ENCODE measurements at regions not wholly inside any gene's neighbourhood (a gene's known extent, or its start where the extent isn't known, plus 50 kb on each side); places are given as distances from the start of the nearest gene placed in this dataset.
"Not testable (repeated sequence)": the region's sequence is repeated elsewhere in the genome, so short reads cannot be mapped to it uniquely, and the experiment has no call there.

- TF ChIP-seq, protein P1, sequence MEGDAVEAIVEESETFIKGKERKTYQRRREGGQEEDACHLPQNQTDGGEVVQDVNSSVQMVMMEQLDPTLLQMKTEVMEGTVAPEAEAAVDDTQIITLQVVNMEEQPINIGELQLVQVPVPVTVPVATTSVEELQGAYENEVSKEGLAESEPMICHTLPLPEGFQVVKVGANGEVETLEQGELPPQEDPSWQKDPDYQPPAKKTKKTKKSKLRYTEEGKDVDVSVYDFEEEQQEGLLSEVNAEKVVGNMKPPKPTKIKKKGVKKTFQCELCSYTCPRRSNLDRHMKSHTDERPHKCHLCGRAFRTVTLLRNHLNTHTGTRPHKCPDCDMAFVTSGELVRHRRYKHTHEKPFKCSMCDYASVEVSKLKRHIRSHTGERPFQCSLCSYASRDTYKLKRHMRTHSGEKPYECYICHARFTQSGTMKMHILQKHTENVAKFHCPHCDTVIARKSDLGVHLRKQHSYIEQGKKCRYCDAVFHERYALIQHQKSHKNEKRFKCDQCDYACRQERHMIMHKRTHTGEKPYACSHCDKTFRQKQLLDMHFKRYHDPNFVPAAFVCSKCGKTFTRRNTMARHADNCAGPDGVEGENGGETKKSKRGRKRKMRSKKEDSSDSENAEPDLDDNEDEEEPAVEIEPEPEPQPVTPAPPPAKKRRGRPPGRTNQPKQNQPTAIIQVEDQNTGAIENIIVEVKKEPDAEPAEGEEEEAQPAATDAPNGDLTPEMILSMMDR (tag by site-specific recombination; IDR thresholded peaks at IDR 0.05): not testable (repeated sequence)
- TF ChIP-seq YY1, ZNF629, ZNF24 (tag by site-specific recombination; IDR thresholded peaks at IDR 0.05): not testable (repeated sequence)
These were observed 94.1 kb upstream of the RPH3A start for GRCh38 chr12:112697441-112697840.

Data from HEK293 (cell line).